HG02943 (cell line): ENCODE measurements at regions not wholly inside any gene's neighbourhood (a gene's known extent, or its start where the extent isn't known, plus 50 kb on each side); places are given as distances from the start of the nearest gene placed in this dataset.

ENCODE experiments used
- ATAC-seq: cut with Tn5 transposase; IDR thresholded peaks from one replicate; pipeline ENCODE4 v1.9.1; 2021; ENCODE audit warnings: mild to moderate bottlenecking, low read depth, moderate library complexity; ENCODE audit not compliant: unreplicated experiment

DNA sequence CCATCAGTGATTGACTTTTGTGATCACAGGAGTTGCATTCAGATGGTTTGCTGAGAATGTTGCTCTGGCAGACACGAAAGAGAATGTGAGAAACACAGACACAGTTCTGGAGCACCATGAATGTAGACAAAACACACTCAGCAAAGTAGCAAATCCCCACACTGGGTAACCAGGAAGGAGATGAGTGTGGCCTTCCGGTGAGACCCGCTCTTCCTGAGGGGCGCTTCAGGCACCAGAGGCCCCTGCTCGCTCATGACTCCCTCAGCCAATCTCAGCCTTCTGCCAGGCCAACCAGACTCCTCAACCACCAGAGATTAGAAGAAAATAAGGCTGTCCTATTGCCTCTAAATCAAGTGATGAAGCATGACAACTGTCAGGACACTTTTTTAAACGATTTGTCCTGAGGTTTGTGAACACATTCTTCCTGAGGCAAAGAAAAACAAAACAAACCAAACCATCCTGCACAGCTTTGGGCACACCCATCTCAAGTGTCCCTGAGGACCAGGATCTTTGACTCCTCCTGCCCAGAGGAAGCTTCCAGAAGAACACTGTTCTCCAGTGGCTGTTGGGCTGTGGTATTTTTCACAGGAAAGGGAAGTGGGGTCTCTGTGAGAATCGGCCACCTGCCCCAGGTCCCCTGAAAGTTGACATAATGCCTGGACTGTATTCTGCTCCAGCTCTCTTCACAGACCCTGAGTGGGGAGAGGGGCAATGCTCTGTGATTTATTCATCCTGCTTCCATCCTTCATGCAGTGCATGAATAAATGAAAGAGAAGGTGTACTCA lies 152.8 kb downstream of the BCL11A start:
- no peak for ATAC-seq

DNA sequence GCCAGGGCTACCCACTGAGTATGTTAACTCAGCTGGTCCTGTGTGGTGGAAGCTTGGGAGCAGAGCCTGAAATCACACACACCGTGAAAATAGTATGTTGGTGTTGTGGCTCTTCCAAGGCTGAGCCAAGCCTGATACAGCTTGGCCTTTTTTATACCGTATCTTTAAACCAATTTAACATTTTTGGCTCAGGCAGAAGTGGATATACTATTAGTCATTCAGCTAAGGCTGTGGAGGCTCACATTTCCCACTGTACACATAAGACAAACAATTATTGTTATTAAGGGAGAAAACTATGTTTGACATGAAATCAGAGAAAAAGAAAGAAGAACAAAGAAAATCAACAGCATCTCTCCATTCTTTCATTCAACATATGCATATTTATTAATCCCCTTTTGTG lies 159.0 kb downstream of the BCL11A start:
- no peak for ATAC-seq

DNA sequence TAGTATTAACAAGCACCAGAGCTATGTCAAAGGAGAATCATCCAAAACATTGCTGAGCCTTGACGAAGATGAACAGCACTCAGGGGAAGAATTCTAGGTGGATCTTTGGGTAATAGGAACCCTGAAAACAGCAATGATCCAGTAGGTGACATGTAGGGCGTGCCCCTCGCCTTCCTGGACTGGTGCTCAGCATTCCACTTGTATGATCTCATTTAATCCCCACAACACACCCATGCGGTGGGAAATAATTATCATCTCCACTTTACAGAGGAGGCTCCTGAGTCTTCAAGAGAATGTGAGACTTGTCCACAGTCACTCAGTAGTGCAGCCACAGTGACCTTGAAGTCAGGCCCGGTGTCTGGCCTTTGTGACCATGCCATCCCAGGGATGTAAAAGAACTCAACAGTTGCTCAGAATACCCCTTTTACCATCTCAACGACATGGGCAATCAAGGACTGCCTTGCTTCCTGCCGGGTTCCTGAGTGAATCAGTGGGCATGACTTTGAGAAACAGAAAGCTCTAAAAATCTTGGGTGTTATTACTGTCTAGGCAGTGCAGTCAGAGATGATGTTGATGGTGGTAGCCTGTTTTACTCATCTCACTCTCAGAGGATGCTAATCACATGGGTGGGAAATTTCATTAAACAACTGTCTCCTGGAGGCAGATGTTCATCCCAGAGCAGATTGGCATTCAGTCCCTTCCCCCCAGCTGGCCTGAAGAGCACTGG lies 161.6 kb downstream of the BCL11A start:
- ATAC-seq = no peak

DNA sequence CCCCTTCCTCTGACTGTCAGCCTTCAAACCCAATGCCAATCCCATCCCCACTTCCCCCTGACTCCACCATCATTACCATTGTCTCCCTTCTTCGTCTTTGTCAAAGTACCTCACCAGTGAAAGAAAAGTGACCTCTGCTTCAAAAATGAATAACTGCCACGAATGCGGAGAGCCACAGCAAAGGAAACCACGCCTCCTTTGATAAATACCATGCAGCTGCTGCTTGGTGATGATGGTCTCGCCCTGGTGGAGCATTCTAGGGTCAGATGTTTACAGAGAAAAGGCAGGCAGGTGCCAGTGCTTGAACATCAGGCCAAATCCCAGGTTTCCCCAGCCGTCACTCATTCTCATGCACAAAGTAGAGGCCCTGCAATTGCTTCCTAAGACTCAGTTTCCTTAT lies 162.2 kb downstream of the BCL11A start:
- ATAC-seq = no peak

DNA sequence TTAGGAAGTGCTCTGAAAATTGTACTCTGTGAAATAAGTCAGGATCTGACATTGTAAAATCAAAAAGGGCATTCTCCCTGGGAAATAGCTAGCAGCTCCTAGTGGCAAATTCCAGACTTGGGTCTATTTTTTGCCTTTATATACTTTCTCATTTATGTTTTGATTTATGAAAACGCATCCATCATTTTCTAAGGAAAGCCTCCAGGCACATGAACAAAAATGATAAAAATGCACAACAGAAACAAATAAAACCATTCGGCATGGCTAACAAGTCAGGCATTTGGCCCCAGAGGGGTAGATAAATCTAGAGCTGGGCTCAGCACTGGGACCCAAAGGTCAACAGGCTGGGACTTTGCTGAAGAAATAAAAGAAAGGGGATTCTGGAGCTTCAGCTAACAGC lies 167.0 kb downstream of the BCL11A start:
- no peak for ATAC-seq

DNA sequence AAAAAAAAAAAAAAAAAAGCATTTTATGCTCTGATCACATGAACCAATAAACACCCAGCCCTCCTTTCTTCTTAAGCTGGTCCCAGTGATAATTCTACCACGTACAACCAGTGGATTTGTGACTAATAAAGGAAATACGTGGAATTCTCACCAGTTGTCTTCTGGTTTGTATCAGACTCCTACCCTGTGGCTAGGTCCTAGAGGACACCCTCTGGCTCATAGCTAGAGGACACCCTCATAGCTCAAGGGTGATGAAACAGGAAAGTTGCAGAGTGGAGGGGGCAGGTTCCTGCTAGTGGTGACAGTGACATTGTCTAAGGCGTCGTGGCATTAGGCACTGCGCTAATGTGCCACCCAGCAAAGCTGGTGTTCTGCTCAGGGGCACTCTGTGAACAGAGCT lies 167.8 kb downstream of the BCL11A start:
- no peak for ATAC-seq

DNA sequence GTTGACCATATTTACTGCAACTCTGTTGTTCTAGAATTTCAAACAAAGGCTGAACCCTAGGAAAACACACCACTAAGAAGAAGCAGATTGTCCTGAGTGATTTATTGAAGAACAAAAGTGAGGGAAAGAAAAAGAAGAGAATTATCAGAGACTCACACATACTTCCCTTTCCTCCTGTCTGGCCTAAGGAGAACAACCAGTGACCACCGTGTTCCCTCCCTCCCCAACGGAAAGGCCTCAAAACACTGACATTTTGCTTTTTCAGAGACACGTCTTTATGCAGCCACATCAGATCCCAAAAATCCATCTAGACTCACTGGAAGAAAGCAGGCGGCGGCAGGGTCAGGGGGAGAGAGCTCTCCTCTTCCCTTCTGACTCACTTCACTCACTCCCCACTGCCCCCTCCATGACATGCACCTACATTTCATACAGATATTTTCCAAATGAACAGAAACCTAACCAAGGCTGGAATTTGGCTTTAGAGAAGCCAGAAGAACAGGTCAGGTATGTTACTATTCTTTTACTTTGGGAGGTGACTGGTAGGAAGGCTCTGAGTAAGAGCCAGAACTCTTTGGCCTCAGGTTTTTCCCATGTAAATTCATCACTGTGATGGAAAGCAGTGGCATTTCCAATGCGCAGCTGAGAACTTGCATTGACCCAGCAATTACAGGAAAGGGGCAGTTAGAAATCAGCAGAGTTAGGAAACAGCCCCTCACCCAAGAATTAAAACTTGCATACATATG lies 169.9 kb downstream of the BCL11A start:
- no peak for ATAC-seq

DNA sequence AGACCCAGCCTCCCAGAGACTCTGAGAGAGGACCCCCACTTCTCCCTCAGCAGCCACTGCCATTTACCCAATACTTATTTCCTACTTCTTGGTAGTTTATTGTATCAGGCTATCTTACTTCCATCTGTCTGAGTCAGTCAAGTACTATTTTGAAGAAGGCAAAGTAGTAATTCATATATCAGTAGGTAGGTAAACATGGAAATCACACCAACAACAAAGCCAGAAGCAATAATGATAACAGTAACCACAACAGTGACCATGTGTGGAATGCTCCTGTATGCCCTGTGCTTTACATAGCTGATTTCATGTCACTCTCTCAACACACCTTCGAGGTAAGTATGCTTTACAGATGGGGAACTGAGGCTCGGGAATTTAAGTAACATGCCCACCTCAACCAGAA lies 173.0 kb downstream of the BCL11A start:
- ATAC-seq = no peak

DNA sequence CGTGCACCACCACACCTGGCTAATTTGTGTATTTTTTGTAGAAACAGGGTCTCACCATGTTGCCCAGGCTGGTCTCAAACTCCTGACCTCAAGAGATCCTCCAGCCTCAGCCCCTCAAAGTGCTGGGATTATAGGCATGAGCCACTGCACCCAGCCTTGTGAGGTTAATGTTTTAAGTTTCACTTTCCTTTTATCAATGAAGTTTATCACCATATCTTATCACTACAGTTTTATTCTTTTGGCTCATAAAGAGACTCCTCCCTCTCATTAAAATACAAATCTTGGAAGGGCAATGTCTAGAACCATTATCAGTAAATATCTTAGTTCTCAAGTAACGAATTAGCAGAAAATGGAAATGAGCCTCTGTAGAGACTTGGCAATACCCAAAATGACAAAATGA lies 173.8 kb downstream of the BCL11A start:
- no peak for ATAC-seq

DNA sequence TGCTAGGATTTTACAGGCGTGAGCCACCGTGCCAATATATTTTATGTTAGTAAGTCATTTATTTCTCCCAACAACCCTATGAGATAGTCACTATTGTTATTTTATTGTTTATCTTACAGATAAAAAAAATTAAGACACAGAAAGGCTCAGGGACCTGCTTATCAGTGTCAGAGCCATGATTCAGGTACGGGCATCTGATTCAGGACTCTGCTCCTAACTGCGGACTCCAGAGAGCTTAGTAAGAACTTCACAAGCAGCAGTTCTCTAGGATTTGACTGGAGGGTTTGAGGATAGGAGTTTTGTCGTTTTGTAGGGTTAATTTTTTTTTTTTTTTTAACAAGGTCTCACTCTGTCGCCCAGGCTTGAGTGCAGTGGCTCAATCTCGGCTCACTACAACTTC lies 174.2 kb downstream of the BCL11A start:
- no peak for ATAC-seq

DNA sequence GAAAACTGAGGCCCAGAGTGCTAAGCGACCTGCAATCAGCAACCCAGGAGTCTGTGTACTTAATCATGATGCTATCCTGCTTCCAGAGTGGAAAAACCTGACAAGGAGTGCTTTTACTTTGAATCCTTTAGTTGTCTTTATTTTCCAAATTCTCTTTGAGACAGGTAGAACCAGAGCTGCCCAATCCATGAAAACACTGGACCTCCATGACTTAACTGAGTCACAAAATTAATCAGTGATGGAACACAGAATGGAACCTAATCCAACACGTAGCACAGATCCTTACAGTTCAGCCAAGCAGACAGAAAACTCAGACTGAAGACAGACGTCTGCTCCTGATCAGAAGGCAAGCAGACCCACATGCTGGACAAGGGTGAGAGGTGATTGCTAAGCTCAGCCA lies 175.6 kb downstream of the BCL11A start:
- no peak for ATAC-seq

DNA sequence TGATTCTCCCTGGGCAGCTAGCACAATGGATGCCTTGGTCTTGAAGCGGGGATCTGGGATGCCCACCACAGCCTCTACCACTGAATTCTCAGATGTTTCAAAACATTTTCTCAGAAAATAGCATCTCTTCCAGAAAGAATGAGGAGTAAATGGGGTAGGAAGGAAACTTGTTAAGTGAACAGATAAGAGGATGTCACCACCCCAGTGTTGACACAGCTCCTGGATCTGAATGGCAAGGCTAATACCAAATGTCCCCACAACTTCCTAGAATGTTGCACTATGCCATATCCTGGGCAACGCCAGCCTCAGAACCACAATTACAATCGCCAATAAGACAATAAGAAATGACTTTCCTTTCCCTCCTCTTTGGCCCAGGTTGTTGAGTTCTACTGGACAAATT lies 177.2 kb downstream of the BCL11A start:
- ATAC-seq = no peak

DNA sequence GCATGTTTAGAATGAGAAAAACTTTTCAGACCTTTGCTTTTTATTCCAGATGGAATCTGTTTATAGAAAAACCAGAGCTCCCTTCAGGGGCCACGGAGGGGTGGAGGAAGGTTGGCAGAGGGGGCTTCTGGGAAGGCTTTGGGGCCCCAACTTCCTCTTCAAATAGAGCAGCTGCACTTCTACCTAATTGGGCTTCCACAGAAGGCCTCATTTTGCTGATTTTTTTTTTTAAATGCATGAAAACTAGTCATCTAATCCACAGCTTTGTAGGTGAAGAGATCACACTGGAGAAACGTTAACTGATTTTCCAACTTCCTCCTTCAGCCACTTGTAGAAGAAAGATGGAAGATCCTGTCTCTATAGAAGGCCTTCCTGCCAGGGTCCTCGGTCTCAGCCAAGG lies 181.8 kb downstream of the BCL11A start:
- ATAC-seq = no peak

DNA sequence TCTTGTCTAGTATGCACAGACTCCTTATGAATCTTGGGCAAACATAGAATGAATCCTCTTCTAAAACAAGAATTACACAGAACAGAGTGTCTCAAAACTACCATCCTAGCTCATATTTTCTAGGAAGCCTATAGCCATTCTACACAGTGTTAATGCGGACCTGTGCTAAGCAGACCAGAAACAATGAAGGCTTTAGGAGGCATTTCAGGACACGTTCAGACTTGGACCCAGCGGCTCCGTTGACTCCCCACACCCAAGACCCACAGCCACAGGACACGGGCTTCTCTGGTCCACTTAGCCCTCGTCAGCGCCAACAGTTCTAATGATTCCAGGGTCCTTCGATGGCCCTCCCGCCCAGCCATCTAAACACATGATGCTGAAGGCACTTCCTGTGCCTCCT lies 182.2 kb downstream of the BCL11A start:
- ATAC-seq = no peak

DNA sequence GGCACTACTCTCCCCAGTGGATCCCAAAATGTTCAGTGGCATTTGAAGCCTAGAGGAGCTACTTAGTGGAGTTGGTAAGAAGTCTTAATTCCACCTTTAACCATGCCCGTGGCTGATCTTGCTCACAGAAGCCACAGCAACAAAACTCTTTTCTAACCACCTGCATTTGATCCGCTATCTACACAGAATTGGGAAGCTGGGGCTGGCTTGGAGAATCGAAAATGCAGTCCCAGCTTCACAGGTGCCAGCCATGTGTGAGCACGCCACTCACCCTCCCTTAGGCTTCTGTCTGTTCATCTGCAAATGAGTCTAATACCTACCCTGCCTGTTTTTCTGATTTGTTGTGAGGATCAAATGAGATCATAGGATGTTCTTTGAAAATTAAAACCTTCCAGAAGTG lies 182.6 kb downstream of the BCL11A start:
- ATAC-seq = no peak

DNA sequence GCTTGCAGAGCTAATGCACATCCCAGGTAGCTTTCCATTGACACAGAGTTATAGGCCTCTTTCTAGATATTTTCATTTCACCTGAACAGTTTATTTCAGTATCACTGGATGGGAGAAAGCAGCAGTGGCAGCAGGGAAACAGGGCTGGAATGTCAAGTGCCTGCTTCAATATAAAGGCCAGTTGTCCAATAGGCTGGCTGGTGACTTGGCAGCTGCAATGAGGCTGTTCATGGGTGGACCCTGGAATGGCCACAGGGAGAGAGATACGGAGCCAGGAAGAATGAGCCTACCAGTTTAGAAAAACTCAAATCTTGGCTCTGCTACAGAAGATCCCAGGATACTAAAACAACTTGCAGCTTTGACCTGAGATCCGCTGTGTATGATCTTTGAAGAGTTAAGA lies 185.0 kb downstream of the BCL11A start:
- no peak for ATAC-seq

DNA sequence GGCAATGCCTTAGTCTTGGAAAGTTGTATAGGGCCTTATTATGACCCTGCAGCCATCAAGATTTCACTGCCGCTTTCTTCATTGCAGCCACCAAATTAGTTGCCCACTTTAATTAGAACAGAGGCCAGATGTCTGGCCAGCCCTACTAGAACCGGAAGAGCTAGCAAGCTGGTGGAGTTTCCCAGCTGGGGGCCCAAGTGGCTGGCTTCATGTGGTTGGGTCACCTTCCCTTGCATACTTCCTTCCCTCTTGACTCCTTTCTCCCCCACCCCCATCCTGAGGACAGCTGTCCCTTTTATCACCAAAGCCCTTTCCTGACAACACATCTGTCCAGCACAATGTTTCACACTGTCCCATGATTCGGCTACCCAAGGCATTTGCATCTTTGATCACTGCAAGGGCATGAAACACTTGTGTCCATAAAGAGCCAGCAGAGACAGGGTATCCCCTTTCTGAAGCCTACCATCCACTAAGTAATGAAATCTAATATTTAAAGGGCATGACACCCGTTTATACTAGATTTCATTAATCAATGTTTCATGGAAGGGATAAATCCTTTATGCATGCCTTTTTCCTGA lies 187.2 kb downstream of the BCL11A start:
- ATAC-seq = peak; percentile 63

DNA sequence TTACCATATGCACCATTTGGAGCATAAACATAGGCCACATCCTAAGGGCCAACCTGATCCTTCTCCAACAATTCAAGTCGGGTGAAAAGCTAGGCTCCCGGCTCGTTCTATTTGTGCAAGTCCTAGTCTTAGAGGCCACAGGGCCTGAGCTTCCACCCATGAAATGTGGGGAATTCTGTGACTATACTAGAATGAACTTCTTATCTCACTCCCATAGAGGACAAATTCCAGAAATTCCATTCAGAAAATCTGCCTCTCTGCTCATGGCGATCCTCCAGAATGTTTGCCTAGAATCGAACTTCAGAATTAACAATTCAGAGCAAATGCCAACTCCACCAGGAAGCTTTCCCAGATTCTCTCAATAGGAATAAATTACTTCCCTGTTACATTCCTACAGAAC lies 187.9 kb downstream of the BCL11A start:
- no peak for ATAC-seq

DNA sequence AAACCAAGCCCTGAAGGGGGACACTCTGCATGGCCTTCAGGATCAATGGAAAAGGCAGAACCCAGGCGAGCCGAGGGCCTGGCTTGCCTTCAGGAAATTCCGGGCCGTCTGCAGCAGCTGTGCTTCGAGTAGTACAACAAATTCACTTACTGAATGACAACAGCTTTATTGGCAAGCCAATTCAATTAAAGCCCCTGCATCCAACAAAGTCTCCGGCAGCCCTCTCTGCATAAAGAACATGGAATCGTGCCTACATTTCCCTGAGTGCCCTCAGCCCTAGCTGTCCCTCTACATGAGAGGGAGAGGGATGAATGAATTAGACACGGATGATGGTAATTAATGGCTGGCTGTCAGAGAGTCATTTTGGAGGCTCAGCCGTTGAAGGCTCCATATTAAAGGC lies 189.0 kb downstream of the BCL11A start:
- no peak for ATAC-seq

DNA sequence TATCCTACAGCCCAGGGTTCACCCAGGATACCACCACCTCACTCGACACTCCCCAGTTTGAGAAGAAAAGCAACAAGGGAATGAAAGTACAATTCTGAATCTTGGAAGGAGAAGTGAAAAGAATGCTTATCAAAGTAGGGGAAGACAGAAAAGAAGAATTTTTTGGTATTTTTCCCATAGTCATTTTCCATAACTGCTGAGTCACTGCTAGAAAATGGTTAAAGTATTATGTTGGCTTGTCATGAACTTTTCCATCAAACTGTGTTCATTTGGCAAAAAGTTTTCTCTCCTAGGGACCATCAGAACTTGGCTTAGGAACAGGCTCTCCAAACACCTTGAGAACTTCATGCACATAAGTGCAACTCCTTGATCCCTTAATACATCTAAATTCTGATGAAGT lies 192.0 kb downstream of the BCL11A start:
- ATAC-seq = no peak

DNA sequence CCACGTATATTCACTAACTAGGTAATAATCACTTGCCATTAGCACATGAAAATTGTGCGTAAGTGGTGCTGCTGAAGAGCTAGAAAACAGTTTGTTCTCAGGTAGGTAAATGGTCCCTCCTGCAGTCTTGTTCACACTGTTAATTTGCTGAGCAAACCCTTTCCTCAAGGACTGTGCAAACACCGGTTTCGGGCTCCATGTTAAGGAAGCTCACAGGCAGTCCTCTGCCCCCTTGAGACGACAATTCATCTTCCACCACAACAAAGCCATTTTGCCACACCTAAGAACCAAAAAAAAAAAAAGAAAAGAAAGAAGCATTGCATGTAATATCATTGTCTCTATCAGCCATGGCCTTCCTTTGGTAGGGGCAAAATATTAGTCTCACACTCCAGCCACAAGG lies 193.9 kb downstream of the BCL11A start:
- ATAC-seq = no peak
